ENCODE measurements at regions not wholly inside any gene's neighbourhood (a gene's known extent, or its start where the extent isn't known, plus 50 kb on each side); places are given as distances from the start of the nearest gene placed in this dataset.

DNA sequence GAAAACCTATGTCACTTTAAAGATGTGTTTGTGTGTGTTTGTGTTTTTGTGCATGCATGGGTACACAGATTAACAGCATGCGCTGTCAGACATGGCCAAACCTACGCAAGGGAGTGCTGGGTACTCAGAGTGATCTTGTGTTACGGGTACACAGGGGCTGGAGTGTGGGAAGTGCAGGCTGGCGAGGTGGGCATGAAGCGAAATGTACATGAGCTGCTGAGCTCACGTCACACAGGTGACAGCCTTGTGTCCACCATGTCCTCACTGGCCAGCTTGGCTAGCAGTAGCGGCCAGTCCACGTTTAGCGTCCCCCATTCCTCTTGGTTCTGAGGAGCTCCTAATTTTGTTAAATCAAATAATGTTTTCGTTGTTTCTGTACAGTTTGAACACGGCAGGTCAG lies 979.7 kb upstream of the TMEM132C start:
- no peak overlapping the region for H2BK5ac ChIP-seq (ENCODE audit: insufficient read length, low read length)
- H2AFZ ChIP-seq (ENCODE audit: low read length) = no peak overlapping the region
- Mint-ChIP-seq H3K4me1 (peaks cover 0 to 10% of the 10 kb centered on the region in 2 experiments; a peak in 1 of 4 replicates), H3K9me3 (no peaks in the 10 kb centered on the region), H3K27me3 (ENCODE audit: low read depth) (no peaks in the 10 kb centered on the region; the same call in 1 of the 2 replicates), H3K36me3 (ENCODE audit: insufficient read depth in 1 of 3, low read depth in 3 of 3) (no peaks in the 10 kb centered on the region), H3K27ac (no peak overlapping the region; a peak in 1 of 7 replicates), H3K4me3 (no peak overlapping the region)
- no peak overlapping the region for H4K91ac ChIP-seq (ENCODE audit: insufficient read length, low read depth, low read length)
- no peak overlapping the region for H4K5ac ChIP-seq (ENCODE audit: insufficient read length, low read depth, low read length)
- no peaks in the 10 kb centered on the region for H4K20me1 ChIP-seq (ENCODE audit: control insufficient read depth, insufficient read depth, insufficient read length)
- no peaks in the 10 kb centered on the region for H3K27me3 ChIP-seq (ENCODE audit: insufficient read depth, low read length)
- no peak overlapping the region for H2AK5ac ChIP-seq (ENCODE audit: insufficient read length, low read length)
- no peak overlapping the region for H4K8ac ChIP-seq (replicated peaks; ENCODE audit: insufficient read length, low read depth, low read length)
- H3K14ac ChIP-seq (ENCODE audit: insufficient read depth, low read length) = no peak overlapping the region; the same call in 1 of the 2 replicates
- TF ChIP-seq, protein P1, sequence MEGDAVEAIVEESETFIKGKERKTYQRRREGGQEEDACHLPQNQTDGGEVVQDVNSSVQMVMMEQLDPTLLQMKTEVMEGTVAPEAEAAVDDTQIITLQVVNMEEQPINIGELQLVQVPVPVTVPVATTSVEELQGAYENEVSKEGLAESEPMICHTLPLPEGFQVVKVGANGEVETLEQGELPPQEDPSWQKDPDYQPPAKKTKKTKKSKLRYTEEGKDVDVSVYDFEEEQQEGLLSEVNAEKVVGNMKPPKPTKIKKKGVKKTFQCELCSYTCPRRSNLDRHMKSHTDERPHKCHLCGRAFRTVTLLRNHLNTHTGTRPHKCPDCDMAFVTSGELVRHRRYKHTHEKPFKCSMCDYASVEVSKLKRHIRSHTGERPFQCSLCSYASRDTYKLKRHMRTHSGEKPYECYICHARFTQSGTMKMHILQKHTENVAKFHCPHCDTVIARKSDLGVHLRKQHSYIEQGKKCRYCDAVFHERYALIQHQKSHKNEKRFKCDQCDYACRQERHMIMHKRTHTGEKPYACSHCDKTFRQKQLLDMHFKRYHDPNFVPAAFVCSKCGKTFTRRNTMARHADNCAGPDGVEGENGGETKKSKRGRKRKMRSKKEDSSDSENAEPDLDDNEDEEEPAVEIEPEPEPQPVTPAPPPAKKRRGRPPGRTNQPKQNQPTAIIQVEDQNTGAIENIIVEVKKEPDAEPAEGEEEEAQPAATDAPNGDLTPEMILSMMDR (conservative IDR thresholded peaks at IDR 0.05) = no peak
- peak; percentile 9 for DNase-seq
- H3K9me3 ChIP-seq (ENCODE audit: control insufficient read depth, low read depth, low read length) = no peaks in the 10 kb centered on the region
- no peak overlapping the region for H2BK20ac ChIP-seq (ENCODE audit: low read depth, low read length, poor library complexity, severe bottlenecking)
- no peak overlapping the region for H3K4ac ChIP-seq (ENCODE audit: low read depth, low read length)
- H3K18ac ChIP-seq (ENCODE audit: insufficient read length, low read depth, low read length) = no peak overlapping the region
- H3K9ac ChIP-seq (ENCODE audit: extremely low read depth, insufficient read length, low read length) = no peak overlapping the region
- H3K56ac ChIP-seq (ENCODE audit: insufficient read length, low read depth, low read length) = no peak overlapping the region
- H3K79me2 ChIP-seq (ENCODE audit: insufficient read depth, low read length) = no peaks in the 10 kb centered on the region
- H3K4me2 ChIP-seq (ENCODE audit: insufficient read depth, insufficient read length, low read length) = no peak overlapping the region
- H3K4me1 ChIP-seq (ENCODE audit: insufficient read depth, low read length) = no peaks in the 10 kb centered on the region; the same call in 1 of the 2 replicates
- H3K27ac ChIP-seq (ENCODE audit: insufficient read length, low read depth, low read length) = no peak overlapping the region
- no peaks in the 10 kb centered on the region for H3K23me2 ChIP-seq (ENCODE audit: insufficient read length, low read depth, low read length, poor library complexity, severe bottlenecking)
- H3K79me1 ChIP-seq (ENCODE audit: insufficient read depth, low read depth, low read length, poor library complexity, severe bottlenecking) = no peaks in the 10 kb centered on the region
- no peak overlapping the region for H2BK15ac ChIP-seq (ENCODE audit: low read depth, low read length)
- H3K23ac ChIP-seq (ENCODE audit: insufficient read length, low read depth, low read length) = no peak overlapping the region
- H2BK12ac ChIP-seq (ENCODE audit: insufficient read length, low read depth, low read length) = no peak overlapping the region
- H2BK120ac ChIP-seq (ENCODE audit: low read depth, low read length, poor library complexity, severe bottlenecking) = no peak overlapping the region
- H3T11ph ChIP-seq (ENCODE audit: low read length) = no peak overlapping the region
- WGBS (ENCODE audit: extremely low coverage, insufficient read length, low lambda C conversion rate) = no CpG with 5 or more reads among the region's 11 CpGs

Measured in H9 (cell line).